Thyroid gland (tissue), 4 donors: ENCODE measurements at regions not wholly inside any gene's neighbourhood (a gene's known extent, or its start where the extent isn't known, plus 50 kb on each side); places are given as distances from the start of the nearest gene placed in this dataset.

Experiments used
- DNase-seq, 2 donors: peaks; one replicate each; pipeline ENCODE4 v3.0.0-alpha.2; 2019
- H3K27ac ChIP-seq, 3 donors: fragments of 200-600 bp; sonication (generic); 1 replicate in 2 of 3; 2 replicates in 1 of 3; pipeline ENCODE4 v1.5.1; 2016 to 2019; ENCODE audit warnings: mild to moderate bottlenecking in 1 of 3, moderate library complexity in 1 of 3
- H3K27me3 ChIP-seq: fragments of 200-600 bp; sonication (generic); one replicate; pipeline ENCODE4 v1.5.1; 2019
- H3K36me3 ChIP-seq, 2 donors: fragments of 200-600 bp; sonication (generic); one replicate each; pipeline ENCODE4 v1.5.1; 2016 to 2019
- H3K4me1 ChIP-seq, 2 donors: fragments of 200-600 bp; sonication (generic); one replicate each; pipeline ENCODE4 v1.5.1; 2017 to 2019
- H3K4me3 ChIP-seq, 3 donors: fragments of 200-600 bp; sonication (generic); replicated peaks in 1 of 3; 1 replicate in 2 of 3; 2 replicates in 1 of 3; pipeline ENCODE4 v1.5.1; 2016; ENCODE audit warnings: mild to moderate bottlenecking in 1 of 3
- H3K9me3 ChIP-seq: fragments of 200-600 bp; sonication (generic); one replicate; pipeline ENCODE4 v1.5.1; 2017
- CTCF ChIP-seq, 6 experiments: fragments of 200-600 bp in 3 of 6; fragments of 450-650 bp in 3 of 6; sonication (generic) in 3 of 6; IDR thresholded peaks; one replicate each; pipeline ENCODE4 v1.5.1; 2016 to 2019; ENCODE audit warnings: antibody characterized with exemption in 6 of 6, mild to moderate bottlenecking in 2 of 6, inconsistent platforms in 1 of 6, moderate library complexity in 1 of 6
- POLR2A ChIP-seq, 2 donors: fragments of 450-650 bp; IDR thresholded peaks; one replicate each; pipeline ENCODE4 v1.6.1; 2017; ENCODE audit warnings: antibody characterized with exemption in 2 of 2, mild to moderate bottlenecking in 2 of 2, moderate library complexity in 1 of 2
- WGBS, 2 donors: methylation state at CpG; one replicate each; pipeline ENCODE4 v1.1.5; 2017; 5-methylcytosine and 5-hydroxymethylcytosine counted together
- intact Hi-C: fragments of 100-400 bp; cut with DNase I; formaldehyde crosslinking; loops from one replicate; pipeline ENCODE4 v1.15.1; 2023

- Histone ChIP-seq H3K27ac (peak overlapping the region; percentile 34 to 50 (median 37)), H3K27me3 (no peaks in the 10 kb centered on the region), H3K4me1 (peaks cover 10 to 18% of the 10 kb centered on the region in 2 donors), H3K4me3 (no peak overlapping the region), H3K9me3 (no peaks in the 10 kb centered on the region), H3K36me3 (no peaks in the 10 kb centered on the region)
- TF ChIP-seq CTCF (IDR thresholded peaks at IDR 0.05): no peak
- no peak for TF ChIP-seq POLR2A (IDR thresholded peaks at IDR 0.05)
- intact Hi-C loops: no loop called here
- WGBS, 2 donors: 15 to 53% methylated on average over 2 of the region's 2 CpGs
- peak; percentile 16 to 18 for DNase-seq
Measured at GRCh38 chr9:81417299-81417675, 272.1 kb downstream of the TLE1 start.

- Histone ChIP-seq H3K4me3 (no peak overlapping the region), H3K27me3 (no peaks in the 10 kb centered on the region), H3K27ac (peak overlapping the region; percentile 34 to 50 (median 37)), H3K4me1 (peaks cover 10 to 18% of the 10 kb centered on the region in 2 donors), H3K9me3 (no peaks in the 10 kb centered on the region), H3K36me3 (no peaks in the 10 kb centered on the region)
- DNase-seq: peak; percentile 11 to 12
- intact Hi-C loops: no loop called here
- 26 to 31% methylated on average over 7 of the region's 7 CpGs for WGBS, 2 donors
- TF ChIP-seq CTCF (IDR thresholded peaks at IDR 0.05) (no peak), POLR2A (IDR thresholded peaks at IDR 0.05) (no peak)
Measured at GRCh38 chr9:81416476-81417298, 272.7 kb downstream of the TLE1 start.

GRCh38 chr9:81414836-81415235, 274.5 kb downstream of the TLE1 start:
- 89 to 96% methylated on average over 1 of the region's 1 CpG for WGBS, 2 donors
- no peak for DNase-seq
- no peak for TF ChIP-seq POLR2A (IDR thresholded peaks at IDR 0.05)
- no peak for TF ChIP-seq CTCF (IDR thresholded peaks at IDR 0.05)
- Histone ChIP-seq H3K36me3 (no peaks in the 10 kb centered on the region), H3K4me3 (no peak overlapping the region), H3K9me3 (no peaks in the 10 kb centered on the region), H3K27me3 (no peaks in the 10 kb centered on the region), H3K27ac (no peak overlapping the region), H3K4me1 (peaks cover 10 to 18% of the 10 kb centered on the region in 2 donors)
- intact Hi-C loops: no loop called here

- WGBS, 2 donors: 87 to 89% methylated on average over 1 of the region's 1 CpG
- DNase-seq: no peak
- no peak for TF ChIP-seq POLR2A (IDR thresholded peaks at IDR 0.05)
- TF ChIP-seq CTCF (IDR thresholded peaks at IDR 0.05): no peak
- Histone ChIP-seq H3K27ac (no peak overlapping the region), H3K27me3 (no peaks in the 10 kb centered on the region), H3K36me3 (no peaks in the 10 kb centered on the region), H3K9me3 (no peaks in the 10 kb centered on the region), H3K4me3 (no peak overlapping the region), H3K4me1 (peaks cover 2 to 8% of the 10 kb centered on the region in 2 donors)
- intact Hi-C loops: no loop called here
Measured at GRCh38 chr9:81411961-81412360, 277.4 kb downstream of the TLE1 start.

- peak in 1 of 2 donors; percentile 4 for DNase-seq
- Histone ChIP-seq H3K9me3 (no peaks in the 10 kb centered on the region), H3K27ac (no peak overlapping the region), H3K4me1 (no peaks in the 10 kb centered on the region), H3K36me3 (no peaks in the 10 kb centered on the region), H3K27me3 (no peaks in the 10 kb centered on the region), H3K4me3 (no peak overlapping the region)
- intact Hi-C loops: no loop called here
- TF ChIP-seq POLR2A (IDR thresholded peaks at IDR 0.05) (no peak), CTCF (IDR thresholded peaks at IDR 0.05) (no peak)
- WGBS, 2 donors: 35 to 50% methylated on average over 4 of the region's 4 CpGs
Measured at GRCh38 chr9:81410201-81410600, 279.1 kb downstream of the TLE1 start.
